ENCODE measurements at regions not wholly inside any gene's neighbourhood (a gene's known extent, or its start where the extent isn't known, plus 50 kb on each side); places are given as distances from the start of the nearest gene placed in this dataset.

- intact Hi-C loops (cut with micrococcal nuclease) (no loop called here), dilution Hi-C loops (cut with MboI; ENCODE audit: extremely low pct_ligation_motif_present, low sequenced_read_pairs) (no loop called here)
- H3K4me2 ChIP-seq (ENCODE audit: insufficient read depth, low read length), result no peak overlapping the region
- CTCF ChIA-PET, result no interaction called here
- TF ChIP-seq JUN (IDR thresholded peaks at IDR 0.05; ENCODE audit: borderline replicate concordance, insufficient read depth, insufficient read length, low read depth) (no peak), POLR2A (IDR thresholded peaks at IDR 0.05; ENCODE audit: low read depth, low read length) (no peak), EZH2 (IDR thresholded peaks at IDR 0.05; ENCODE audit: borderline replicate concordance, low read depth, low read length, severe bottlenecking) (no peak), MYC (IDR thresholded peaks at IDR 0.05; ENCODE audit: low read depth, low read length) (no peak), FOS (IDR thresholded peaks at IDR 0.05; ENCODE audit: borderline replicate concordance, insufficient read depth, low read length) (no peak), POLR2AphosphoS5 (IDR thresholded peaks at IDR 0.05; ENCODE audit: insufficient read depth, low read depth, low read length) (no peak), CTCF (IDR thresholded peaks at IDR 0.05; ENCODE audit: extremely low read depth in 1 of 2, insufficient read depth in 1 of 2, low read depth in 1 of 2, low read length in 2 of 2) (no peak), GATA2 (IDR thresholded peaks at IDR 0.05; ENCODE audit: insufficient read depth, insufficient read length, low read depth, low read length) (no peak)
- TF ChIP-seq, protein P1, sequence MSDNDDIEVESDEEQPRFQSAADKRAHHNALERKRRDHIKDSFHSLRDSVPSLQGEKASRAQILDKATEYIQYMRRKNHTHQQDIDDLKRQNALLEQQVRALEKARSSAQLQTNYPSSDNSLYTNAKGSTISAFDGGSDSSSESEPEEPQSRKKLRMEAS (IDR thresholded peaks at IDR 0.05; ENCODE audit: insufficient read depth, insufficient read length), result no peak
- no peak overlapping the region for H2AFZ ChIP-seq (ENCODE audit: low read depth, low read length)
- no peaks in the 10 kb centered on the region for H4K20me1 ChIP-seq (replicated peaks; ENCODE audit: control insufficient read depth, extremely low read depth, insufficient read depth, low read length)
- H3K9ac ChIP-seq (replicated peaks; ENCODE audit: extremely low read depth, insufficient read depth, low read length), result no peak overlapping the region
- no peaks in the 10 kb centered on the region for H3K79me2 ChIP-seq (ENCODE audit: control insufficient read depth, insufficient read depth, low read length)
- peaks cover 14% of the 10 kb centered on the region for H3K4me1 ChIP-seq (ENCODE audit: control insufficient read depth, extremely low read depth, insufficient read depth, low read length)
- no peaks in the 10 kb centered on the region for H3K36me3 ChIP-seq (ENCODE audit: control insufficient read depth in 2 of 2, extremely low read depth in 1 of 2, insufficient read depth in 2 of 2, low read length in 2 of 2)
- no peaks in the 10 kb centered on the region for H3K9me3 ChIP-seq (replicated peaks; ENCODE audit: control insufficient read depth, insufficient read depth, low read length)
- no peak overlapping the region for H3K4me3 ChIP-seq (replicated peaks in 1 of 3; ENCODE audit: insufficient read depth in 1 of 3, low read depth in 1 of 3, low read length in 3 of 3)
- H3K27ac ChIP-seq (ENCODE audit: insufficient read depth, low read depth, low read length), result no peak overlapping the region
- H3K27me3 ChIP-seq (ENCODE audit: control insufficient read depth in 2 of 2, insufficient read depth in 2 of 2, low read length in 2 of 2), result no peaks in the 10 kb centered on the region
- POLR2A ChIA-PET, result no interaction called here
- FAIRE-seq (no peak), DNase-seq (ENCODE audit: low read depth, low spot score) (no peak)
- H3K9me1 ChIP-seq (replicated peaks; ENCODE audit: control insufficient read depth, extremely low read depth, insufficient read depth, low read length), result no peaks in the 10 kb centered on the region
- no TSS peak for BruUV-seq (replicated peaks)
Measured at GRCh38 chr13:107462501-107462900, 752.8 kb downstream of the LIG4 start.
